Mesothelial cell of epicardium (in vitro differentiated cells): ENCODE measurements at regions not wholly inside any gene's neighbourhood (a gene's known extent, or its start where the extent isn't known, plus 50 kb on each side); places are given as distances from the start of the nearest gene placed in this dataset.

ENCODE experiments used
- DNase-seq, 2 experiments: peaks; one replicate each; pipeline ENCODE4 v3.0.0; 2021; ENCODE audit warnings: low spot score in 2 of 2; ENCODE audit not compliant: unreplicated experiment in 2 of 2
- H3K27ac Mint-ChIP-seq: 2 replicates; pipeline ENCODE4 v1.8.0; 2021; ENCODE audit warnings: mixed read lengths
- H3K27me3 Mint-ChIP-seq: 2 replicates; pipeline ENCODE4 v1.8.0; 2021; ENCODE audit warnings: low read depth, mixed read lengths
- H3K36me3 Mint-ChIP-seq: 2 replicates; pipeline ENCODE4 v1.8.0; 2021; ENCODE audit warnings: mixed read lengths
- H3K4me1 Mint-ChIP-seq: 2 replicates; pipeline ENCODE4 v1.8.0; 2021; ENCODE audit warnings: mixed read lengths
- H3K4me3 Mint-ChIP-seq: 2 replicates; pipeline ENCODE4 v1.8.0; 2021; ENCODE audit warnings: mild to moderate bottlenecking, moderate library complexity, mixed read lengths
- H3K9me3 Mint-ChIP-seq: 2 replicates; pipeline ENCODE4 v1.8.0; 2021; ENCODE audit warnings: mixed read lengths
- TF ChIP-seq, protein P1 (sequence below): fragments of 200-600 bp; sonication (generic); IDR thresholded peaks from one replicate; pipeline ENCODE4 v1.5.0; 2021; ENCODE audit warnings: antibody characterized with exemption; ENCODE audit not compliant: unreplicated experiment

DNA sequence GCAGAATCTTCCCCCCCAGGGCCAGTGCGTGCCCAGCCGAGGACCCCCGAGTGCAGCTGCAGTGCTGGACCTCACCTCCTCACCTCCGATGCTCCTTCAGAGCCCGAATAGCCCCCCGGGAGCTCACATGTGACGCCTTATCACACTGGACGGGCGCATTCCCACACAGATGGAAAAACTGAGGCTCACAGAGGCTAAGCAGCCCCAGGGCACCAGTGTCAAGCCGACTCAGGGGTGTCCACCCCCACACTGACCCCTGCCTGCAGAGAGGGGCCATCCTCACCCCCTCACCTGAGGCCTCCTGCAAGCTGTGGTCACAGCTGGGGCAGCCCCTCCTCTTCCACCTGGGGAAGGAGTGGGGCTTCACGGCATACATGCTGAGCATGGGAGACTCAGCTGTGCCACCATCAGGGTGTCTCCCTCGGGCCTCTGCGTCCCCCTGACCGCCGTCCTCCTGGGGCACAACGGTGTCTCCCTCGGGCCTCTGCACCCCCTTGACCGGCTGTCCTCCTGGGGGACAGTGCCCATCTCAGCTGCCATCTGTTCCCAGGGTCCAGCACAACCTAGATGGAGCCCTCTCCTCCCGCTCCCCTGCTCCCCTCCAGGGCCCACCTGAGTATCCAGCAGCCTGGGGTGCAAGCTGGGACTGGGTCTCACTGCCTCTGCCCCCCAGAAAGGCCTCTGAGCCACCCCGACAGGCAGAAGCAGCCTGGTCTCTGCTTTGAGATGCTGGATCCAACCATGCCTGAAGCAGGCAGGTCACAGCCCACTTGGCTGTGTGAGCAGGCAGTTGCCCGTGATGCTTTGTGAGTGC lies 85.3 kb upstream of the NKX1-1 start:
- Mint-ChIP-seq H3K4me3 (no peak overlapping the region), H3K9me3 (peaks cover 10% of the 10 kb centered on the region), H3K4me1 (peaks cover 4% of the 10 kb centered on the region), H3K36me3 (no peaks in the 10 kb centered on the region), H3K27me3 (peaks cover 27% of the 10 kb centered on the region), H3K27ac (no peak overlapping the region)
- DNase-seq, result no peak
- TF ChIP-seq, protein P1, sequence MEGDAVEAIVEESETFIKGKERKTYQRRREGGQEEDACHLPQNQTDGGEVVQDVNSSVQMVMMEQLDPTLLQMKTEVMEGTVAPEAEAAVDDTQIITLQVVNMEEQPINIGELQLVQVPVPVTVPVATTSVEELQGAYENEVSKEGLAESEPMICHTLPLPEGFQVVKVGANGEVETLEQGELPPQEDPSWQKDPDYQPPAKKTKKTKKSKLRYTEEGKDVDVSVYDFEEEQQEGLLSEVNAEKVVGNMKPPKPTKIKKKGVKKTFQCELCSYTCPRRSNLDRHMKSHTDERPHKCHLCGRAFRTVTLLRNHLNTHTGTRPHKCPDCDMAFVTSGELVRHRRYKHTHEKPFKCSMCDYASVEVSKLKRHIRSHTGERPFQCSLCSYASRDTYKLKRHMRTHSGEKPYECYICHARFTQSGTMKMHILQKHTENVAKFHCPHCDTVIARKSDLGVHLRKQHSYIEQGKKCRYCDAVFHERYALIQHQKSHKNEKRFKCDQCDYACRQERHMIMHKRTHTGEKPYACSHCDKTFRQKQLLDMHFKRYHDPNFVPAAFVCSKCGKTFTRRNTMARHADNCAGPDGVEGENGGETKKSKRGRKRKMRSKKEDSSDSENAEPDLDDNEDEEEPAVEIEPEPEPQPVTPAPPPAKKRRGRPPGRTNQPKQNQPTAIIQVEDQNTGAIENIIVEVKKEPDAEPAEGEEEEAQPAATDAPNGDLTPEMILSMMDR, result no peak

GRCh38 chr4:1490654-1491327 lies 84.5 kb upstream of the NKX1-1 start:
- Mint-ChIP-seq H3K4me1 (peaks cover 4% of the 10 kb centered on the region), H3K9me3 (peaks cover 16% of the 10 kb centered on the region), H3K27ac (no peak overlapping the region), H3K36me3 (no peaks in the 10 kb centered on the region), H3K4me3 (no peak overlapping the region), H3K27me3 (peaks cover 27% of the 10 kb centered on the region)
- TF ChIP-seq, protein P1, result no peak
- no peak for DNase-seq

- H3K27me3 Mint-ChIP-seq, result peaks cover 26% of the 10 kb centered on the region
- peaks cover 22% of the 10 kb centered on the region for H3K9me3 Mint-ChIP-seq
- H3K4me3 Mint-ChIP-seq, result no peak overlapping the region
- TF ChIP-seq, protein P1, result no peak
- no peak for DNase-seq
- H3K4me1 Mint-ChIP-seq, result peaks cover 3% of the 10 kb centered on the region
- H3K36me3 Mint-ChIP-seq, result no peaks in the 10 kb centered on the region
- H3K27ac Mint-ChIP-seq, result no peak overlapping the region
These were observed 83.9 kb upstream of the NKX1-1 start for GRCh38 chr4:1490011-1490653.

- DNase-seq, result peak in 1 of 2 experiments; percentile 12
- Mint-ChIP-seq H3K27ac (no peak overlapping the region), H3K27me3 (peaks cover 25% of the 10 kb centered on the region), H3K36me3 (no peaks in the 10 kb centered on the region), H3K9me3 (peaks cover 26% of the 10 kb centered on the region), H3K4me3 (no peak overlapping the region), H3K4me1 (peaks cover 2% of the 10 kb centered on the region)
- TF ChIP-seq, protein P1, result no peak
These were observed 83.4 kb upstream of the NKX1-1 start for GRCh38 chr4:1489639-1489995.

DNA sequence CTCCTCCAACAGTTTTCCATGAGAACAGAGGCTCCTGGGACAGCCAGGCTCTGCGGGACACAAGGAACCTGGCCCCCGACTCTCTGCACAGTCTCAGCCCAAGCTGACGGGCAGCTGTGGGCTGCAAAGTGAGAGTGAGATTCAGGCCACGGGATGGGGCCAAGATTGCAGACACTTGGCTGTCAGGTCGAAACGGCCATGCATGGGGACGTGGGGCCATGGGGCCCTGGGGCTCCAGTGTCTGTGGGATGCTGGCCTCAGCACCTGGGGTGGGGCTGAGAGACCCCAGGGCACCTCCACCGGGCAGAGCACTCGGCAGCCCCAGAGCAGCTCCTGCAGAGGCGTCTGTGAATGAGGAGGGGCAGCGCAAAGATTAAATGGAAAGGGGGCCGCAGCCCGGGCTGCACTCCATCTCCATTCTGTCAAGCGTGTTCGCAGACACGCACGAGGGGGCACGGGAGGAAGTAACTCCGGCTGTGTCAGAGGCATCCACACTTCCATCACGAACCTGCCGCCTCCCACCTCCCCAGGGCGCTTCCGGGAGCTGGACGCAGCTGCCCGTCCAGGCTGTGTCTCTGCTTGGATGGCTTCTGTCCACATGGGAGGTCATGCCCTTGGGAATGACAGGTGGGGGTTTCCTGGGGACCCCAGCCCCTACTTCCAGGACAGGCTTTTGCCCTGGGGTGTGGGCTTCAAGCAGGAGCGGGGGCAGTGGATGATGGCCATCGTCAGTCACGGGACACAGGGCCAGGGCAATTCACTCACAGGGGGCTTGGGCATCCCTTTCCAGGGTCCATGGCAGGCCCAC lies 82.8 kb upstream of the NKX1-1 start:
- H3K27me3 Mint-ChIP-seq, result peaks cover 19% of the 10 kb centered on the region
- no peak overlapping the region for H3K27ac Mint-ChIP-seq
- peaks cover 32% of the 10 kb centered on the region for H3K9me3 Mint-ChIP-seq
- DNase-seq, result peak in 1 of 2 experiments; percentile 10
- TF ChIP-seq, protein P1, result no peak
- H3K4me3 Mint-ChIP-seq, result no peak overlapping the region
- H3K36me3 Mint-ChIP-seq, result no peaks in the 10 kb centered on the region
- peaks cover 2% of the 10 kb centered on the region for H3K4me1 Mint-ChIP-seq
